Activated naive CD4-positive, alpha-beta T cell treated with anti-CD3 and anti-CD28 coated beads, Interleukin-2, amount 10 ng/mL, durations not matched to agents 7 days and 5 days (primary cell): ENCODE measurements at regions not wholly inside any gene's neighbourhood (a gene's known extent, or its start where the extent isn't known, plus 50 kb on each side); places are given as distances from the start of the nearest gene placed in this dataset.
"Not testable (repeated sequence)": the region's sequence is repeated elsewhere in the genome, so short reads cannot be mapped to it uniquely, and the experiment has no call there.

ENCODE experiments used
- CTCF ChIA-PET: fragments of 350-600 bp; sonication (Branson Sonifier 250); formaldehyde crosslinking; loops from one replicate; lab custom pipeline; 2021; ENCODE audit warnings: antibody characterized with exemption; lab: Charles Lee
- DNase-seq: peaks from one replicate; pipeline ENCODE4 v3.0.0-alpha.2; 2020
- H3K27ac Mint-ChIP-seq: one replicate; pipeline ENCODE4 v1.8.0; 2021; ENCODE audit warnings: mild to moderate bottlenecking, moderate library complexity, mixed read lengths
- H3K27me3 Mint-ChIP-seq: one replicate; pipeline ENCODE4 v1.8.0; 2021; ENCODE audit warnings: mild to moderate bottlenecking, mixed read lengths
- H3K36me3 Mint-ChIP-seq: one replicate; pipeline ENCODE4 v1.8.0; 2021; ENCODE audit warnings: mixed read lengths
- H3K4me1 Mint-ChIP-seq: one replicate; pipeline ENCODE4 v1.8.0; 2021; ENCODE audit warnings: mixed read lengths
- H3K4me3 Mint-ChIP-seq: one replicate; pipeline ENCODE4 v1.8.0; 2021; ENCODE audit warnings: mild to moderate bottlenecking, moderate library complexity, mixed read lengths
- H3K9me3 Mint-ChIP-seq: one replicate; pipeline ENCODE4 v1.8.0; 2021; ENCODE audit warnings: mixed read lengths

GRCh38 chr6:112997421-112998085, 650.4 kb downstream of the RFPL4B start:
- CTCF ChIA-PET = no interaction called here
- Mint-ChIP-seq H3K4me1 (no peaks in the 10 kb centered on the region), H3K27ac (no peak overlapping the region), H3K4me3 (no peak overlapping the region), H3K27me3 (no peaks in the 10 kb centered on the region), H3K9me3 (no peaks in the 10 kb centered on the region), H3K36me3 (no peaks in the 10 kb centered on the region)
- DNase-seq = no peak

GRCh38 chr6:113004054-113004453, 656.9 kb downstream of the RFPL4B start:
- no peaks in the 10 kb centered on the region for H3K27me3 Mint-ChIP-seq
- no peak overlapping the region for H3K4me3 Mint-ChIP-seq
- no peaks in the 10 kb centered on the region for H3K4me1 Mint-ChIP-seq
- H3K27ac Mint-ChIP-seq = no peak overlapping the region
- H3K36me3 Mint-ChIP-seq = no peaks in the 10 kb centered on the region
- DNase-seq = no peak
- peaks cover 2% of the 10 kb centered on the region for H3K9me3 Mint-ChIP-seq
- CTCF ChIA-PET = no interaction called here

DNA sequence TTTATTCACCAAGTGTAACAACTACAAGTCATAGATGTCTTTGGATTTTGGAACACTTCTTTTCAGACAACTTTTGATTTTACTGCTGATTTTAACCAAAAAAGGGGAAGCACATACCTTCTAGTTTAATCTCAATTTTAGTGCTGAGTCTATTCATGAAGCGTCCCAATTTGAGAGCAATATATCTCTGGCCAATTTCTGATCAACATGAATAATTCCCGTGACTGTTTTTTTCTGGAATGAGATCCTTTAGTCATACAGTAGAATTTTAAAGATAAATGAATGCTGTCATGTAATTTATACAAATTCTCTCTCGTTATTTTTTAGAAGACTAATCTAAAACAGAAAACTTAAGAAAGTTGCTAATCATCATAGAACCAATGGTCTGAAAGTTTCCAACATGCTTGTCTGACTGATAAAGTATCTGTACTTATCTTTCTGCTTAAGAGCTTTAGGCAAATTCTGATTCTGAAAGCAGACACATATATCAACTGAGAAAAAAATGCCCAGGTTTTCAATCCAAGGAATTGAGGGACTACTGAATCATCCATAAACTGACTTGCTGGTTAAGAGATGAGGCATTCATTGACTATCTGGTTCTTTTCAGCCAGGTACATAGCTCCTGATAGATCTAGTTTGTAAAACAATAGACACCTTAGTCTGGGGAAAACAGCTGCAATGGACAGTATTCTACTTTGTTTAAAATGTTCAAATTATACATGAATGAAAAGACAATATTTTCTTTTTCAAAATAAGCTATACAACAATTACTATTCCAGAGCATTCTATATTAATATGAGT, 657.5 kb downstream of the RFPL4B start:
- CTCF ChIA-PET = no interaction called here
- Mint-ChIP-seq H3K36me3 (no peaks in the 10 kb centered on the region), H3K27me3 (no peaks in the 10 kb centered on the region), H3K27ac (no peak overlapping the region), H3K4me3 (no peak overlapping the region), H3K9me3 (peaks cover 2% of the 10 kb centered on the region), H3K4me1 (no peaks in the 10 kb centered on the region)
- DNase-seq = no peak

- H3K9me3 Mint-ChIP-seq = peaks cover 2% of the 10 kb centered on the region
- no peaks in the 10 kb centered on the region for H3K27me3 Mint-ChIP-seq
- no peak overlapping the region for H3K4me3 Mint-ChIP-seq
- no peak overlapping the region for H3K27ac Mint-ChIP-seq
- no peak for DNase-seq
- H3K4me1 Mint-ChIP-seq = no peaks in the 10 kb centered on the region
- CTCF ChIA-PET = no interaction called here
- H3K36me3 Mint-ChIP-seq = no peaks in the 10 kb centered on the region
Measured at GRCh38 chr6:113006494-113006893, 659.4 kb downstream of the RFPL4B start.

GRCh38 chr6:113009682-113010081, 662.6 kb downstream of the RFPL4B start:
- H3K9me3 Mint-ChIP-seq = peaks cover 2% of the 10 kb centered on the region
- H3K4me3 Mint-ChIP-seq = no peak overlapping the region
- no peaks in the 10 kb centered on the region for H3K4me1 Mint-ChIP-seq
- H3K36me3 Mint-ChIP-seq = no peaks in the 10 kb centered on the region
- H3K27ac Mint-ChIP-seq = no peak overlapping the region
- CTCF ChIA-PET = no interaction called here
- H3K27me3 Mint-ChIP-seq = no peaks in the 10 kb centered on the region
- DNase-seq = no peak

DNA sequence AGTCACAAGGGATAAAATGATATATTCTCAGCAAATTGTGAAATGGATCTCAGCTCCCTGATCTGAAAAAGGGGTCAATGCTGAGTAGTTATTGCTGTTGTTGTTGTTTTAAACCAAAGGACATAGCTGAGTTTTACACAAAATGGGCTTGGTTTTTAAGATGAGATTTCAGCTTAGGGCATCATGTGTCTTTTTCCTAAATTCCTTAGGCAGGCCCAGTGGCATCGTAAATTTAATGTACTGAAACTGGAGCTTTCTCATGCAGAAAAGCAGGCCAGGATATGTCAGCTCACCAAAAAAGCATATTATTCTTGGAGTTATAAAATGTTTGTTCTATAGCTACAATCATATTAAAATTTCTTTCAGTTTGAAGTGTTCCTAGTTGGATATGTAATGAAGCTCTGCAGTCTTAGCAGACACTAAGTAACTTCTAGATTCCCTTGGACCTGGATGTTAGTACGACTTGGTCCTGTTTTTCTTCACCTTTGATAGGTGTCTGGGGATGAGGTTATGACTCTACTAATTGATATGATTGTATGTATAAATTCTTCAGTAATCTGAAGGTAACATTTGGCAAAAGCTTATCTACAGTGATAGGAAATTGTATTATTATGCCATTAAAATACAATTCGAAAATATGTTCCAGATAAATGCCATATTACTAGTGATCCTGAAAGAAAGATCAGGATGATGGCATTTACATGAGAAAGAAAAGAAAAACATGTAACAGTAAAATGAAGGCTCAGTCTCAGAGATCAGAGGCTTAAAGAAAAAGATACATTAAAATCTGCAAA, 663.3 kb downstream of the RFPL4B start:
- Mint-ChIP-seq H3K27ac (no peak overlapping the region), H3K4me1 (no peaks in the 10 kb centered on the region), H3K27me3 (no peaks in the 10 kb centered on the region), H3K9me3 (peaks cover 2% of the 10 kb centered on the region), H3K4me3 (no peak overlapping the region), H3K36me3 (no peaks in the 10 kb centered on the region)
- CTCF ChIA-PET = interaction anchor here (0.6 kb wide), 1 partner anchor 11 kb away, joined by 3 read pairs; no protein-coding TSS in a partner anchor
- DNase-seq = no peak

DNA sequence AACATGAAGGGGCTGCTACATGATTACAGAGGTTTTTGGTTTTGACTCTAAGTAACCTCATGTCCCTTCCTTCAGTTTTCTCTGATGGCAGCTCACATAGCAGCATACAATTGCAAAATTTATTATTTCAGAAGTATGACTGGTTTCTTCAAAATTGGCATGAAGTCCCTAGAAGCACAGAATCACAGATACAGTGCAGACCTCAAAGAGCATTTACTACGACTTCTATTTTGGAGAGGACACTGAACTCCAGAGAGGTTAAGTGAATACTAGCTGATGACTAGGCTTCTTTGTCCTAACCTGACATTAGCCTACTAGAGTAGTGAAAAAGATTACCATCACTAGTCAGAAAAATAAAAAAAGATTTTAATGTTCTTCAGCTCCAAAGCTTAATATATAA, 664.3 kb downstream of the RFPL4B start:
- Mint-ChIP-seq H3K4me3 (no peak overlapping the region), H3K9me3 (peaks cover 2% of the 10 kb centered on the region), H3K4me1 (no peaks in the 10 kb centered on the region), H3K36me3 (no peaks in the 10 kb centered on the region), H3K27ac (no peak overlapping the region), H3K27me3 (no peaks in the 10 kb centered on the region)
- DNase-seq = no peak
- CTCF ChIA-PET = no interaction called here

GRCh38 chr6:113011801-113012200, 664.7 kb downstream of the RFPL4B start:
- H3K4me1 Mint-ChIP-seq = no peaks in the 10 kb centered on the region
- no peaks in the 10 kb centered on the region for H3K27me3 Mint-ChIP-seq
- H3K36me3 Mint-ChIP-seq = no peaks in the 10 kb centered on the region
- H3K9me3 Mint-ChIP-seq = peaks cover 2% of the 10 kb centered on the region
- CTCF ChIA-PET = no interaction called here
- H3K4me3 Mint-ChIP-seq = no peak overlapping the region
- DNase-seq = no peak
- no peak overlapping the region for H3K27ac Mint-ChIP-seq

- Mint-ChIP-seq H3K9me3 (peaks cover 2% of the 10 kb centered on the region), H3K36me3 (no peaks in the 10 kb centered on the region), H3K27me3 (no peaks in the 10 kb centered on the region), H3K4me3 (no peak overlapping the region), H3K27ac (no peak overlapping the region), H3K4me1 (no peaks in the 10 kb centered on the region)
- CTCF ChIA-PET = no interaction called here
- DNase-seq = no peak
Measured at GRCh38 chr6:113015249-113015648, 668.1 kb downstream of the RFPL4B start.

GRCh38 chr6:113017353-113017752, 670.2 kb downstream of the RFPL4B start:
- CTCF ChIA-PET = no interaction called here
- Mint-ChIP-seq H3K4me1 (no peaks in the 10 kb centered on the region), H3K27ac (no peak overlapping the region), H3K4me3 (no peak overlapping the region), H3K36me3 (no peaks in the 10 kb centered on the region), H3K27me3 (no peaks in the 10 kb centered on the region), H3K9me3 (peaks cover 2% of the 10 kb centered on the region)
- no peak for DNase-seq

- Mint-ChIP-seq H3K4me3 (no peak overlapping the region), H3K9me3 (peaks cover 2% of the 10 kb centered on the region), H3K4me1 (no peaks in the 10 kb centered on the region), H3K27me3 (no peaks in the 10 kb centered on the region), H3K36me3 (no peaks in the 10 kb centered on the region), H3K27ac (no peak overlapping the region)
- no peak for DNase-seq
- CTCF ChIA-PET = no interaction called here
Measured at GRCh38 chr6:113018351-113019151, 671.4 kb downstream of the RFPL4B start.

DNA sequence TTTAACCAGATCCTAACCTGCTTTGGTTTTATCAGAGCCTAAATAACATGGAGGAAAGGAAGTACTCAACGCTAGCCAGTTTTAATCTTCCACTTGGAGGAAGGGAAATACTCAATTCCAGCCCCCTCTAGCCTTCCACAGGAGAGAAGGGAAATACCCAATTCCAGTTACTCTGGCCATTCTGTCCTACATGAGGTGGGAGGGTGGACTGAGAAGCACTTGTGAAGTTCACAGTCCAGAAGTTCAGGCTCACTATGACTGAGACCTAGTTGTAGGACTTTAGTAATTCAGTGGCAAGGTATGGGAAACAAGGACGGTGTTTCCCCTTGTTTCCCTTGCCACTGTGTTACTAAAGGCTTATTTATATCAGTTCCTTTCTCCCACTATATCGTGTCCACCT, 672.0 kb downstream of the RFPL4B start:
- no peaks in the 10 kb centered on the region for H3K36me3 Mint-ChIP-seq
- no peak overlapping the region for H3K27ac Mint-ChIP-seq
- H3K9me3 Mint-ChIP-seq = peaks cover 2% of the 10 kb centered on the region
- H3K4me3 Mint-ChIP-seq = no peak overlapping the region
- no peak for DNase-seq
- CTCF ChIA-PET = no interaction called here
- no peaks in the 10 kb centered on the region for H3K4me1 Mint-ChIP-seq
- H3K27me3 Mint-ChIP-seq = no peaks in the 10 kb centered on the region

- Mint-ChIP-seq H3K4me1 (no peaks in the 10 kb centered on the region), H3K36me3 (no peaks in the 10 kb centered on the region), H3K4me3 (no peak overlapping the region), H3K9me3 (peaks cover 12% of the 10 kb centered on the region), H3K27ac (no peak overlapping the region), H3K27me3 (no peaks in the 10 kb centered on the region)
- no peak for DNase-seq
- CTCF ChIA-PET = no interaction called here
Measured at GRCh38 chr6:113027780-113028179, 680.6 kb downstream of the RFPL4B start.

- CTCF ChIA-PET = not testable (repeated sequence)
Measured at GRCh38 chr6:113029161-113029560, 682.0 kb downstream of the RFPL4B start.

More at GRCh38 chr6:113029161-113029560, 682.0 kb downstream of the RFPL4B start:
- not testable (repeated sequence) for H3K27me3 Mint-ChIP-seq, H3K4me1 Mint-ChIP-seq, H3K27ac Mint-ChIP-seq, DNase-seq, H3K4me3 Mint-ChIP-seq, H3K36me3 Mint-ChIP-seq
- H3K9me3 Mint-ChIP-seq = peaks cover 12% of the 10 kb centered on the region
